Gastrocnemius medialis (tissue), 4 donors: ENCODE measurements at regions not wholly inside any gene's neighbourhood (a gene's known extent, or its start where the extent isn't known, plus 50 kb on each side); places are given as distances from the start of the nearest gene placed in this dataset.

Experiments used
- ATAC-seq, 2 donors: fragments of 150-250 bp; one replicate each; pipeline ENCODE4 v1.9.1; 2016
- DNase-seq, 2 donors: peaks; one replicate each; pipeline ENCODE4 v3.0.0-alpha.2; 2019
- H3K27ac ChIP-seq, 4 donors: fragments of 200-600 bp; sonication (generic); 1 replicate in 1 of 4; 2 replicates in 3 of 4; pipeline ENCODE4 v1.5.1; 2016 to 2018; ENCODE audit warnings: mild to moderate bottlenecking in 2 of 4, moderate library complexity in 1 of 4
- H3K27me3 ChIP-seq, 3 donors: fragments of 200-600 bp; sonication (generic) in 2 of 3; 1 replicate in 1 of 3; 2 replicates in 2 of 3; pipeline versions ENCODE4 v1.5.1 to v1.6.0; 2016 to 2019; ENCODE audit warnings: mild to moderate bottlenecking in 1 of 3, moderate library complexity in 1 of 3
- H3K36me3 ChIP-seq, 2 donors: fragments of 200-600 bp; sonication (generic) in 1 of 2; one replicate each; pipeline ENCODE4 v1.5.1; 2017 to 2018
- H3K4me1 ChIP-seq, 2 donors: fragments of 200-600 bp; sonication (generic) in 1 of 2; one replicate each; pipeline ENCODE4 v1.5.1; 2016 to 2017; ENCODE audit warnings: mild to moderate bottlenecking in 2 of 2
- H3K4me3 ChIP-seq, 4 donors: fragments of 200-600 bp; sonication (generic) in 3 of 4; 1 replicate in 1 of 4; 2 replicates in 3 of 4; pipeline ENCODE4 v1.5.1; 2016 to 2019; ENCODE audit warnings: mild to moderate bottlenecking in 2 of 4
- H3K9me3 ChIP-seq, 3 donors: fragments of 200-600 bp; sonication (generic) in 2 of 3; 1 replicate in 1 of 3; 2 replicates in 2 of 3; pipeline ENCODE4 v1.5.1; 2016 to 2019
- CTCF ChIP-seq, 5 experiments: fragments of 450-650 bp in 3 of 5; fragments of 200-600 bp in 2 of 5; sonication (generic) in 2 of 5; IDR thresholded peaks in 4 of 5; conservative IDR thresholded peaks in 1 of 5; 1 replicate in 4 of 5; 2 replicates in 1 of 5; pipeline ENCODE4 v1.5.1; 2016 to 2019; ENCODE audit warnings: antibody characterized with exemption in 5 of 5, mild to moderate bottlenecking in 3 of 5, moderate library complexity in 3 of 5
- POLR2A ChIP-seq, 2 donors: fragments of 450-650 bp; IDR thresholded peaks; one replicate each; pipeline ENCODE4 v1.6.1; 2017; ENCODE audit warnings: antibody characterized with exemption in 2 of 2, mild to moderate bottlenecking in 2 of 2, moderate library complexity in 2 of 2
- in situ Hi-C, 4 donors: fragments of 200-750 bp; cut with MboI; loops; one replicate each; pipeline versions ENCODE4 v1.15.0 to v1.8.0; 2017; ENCODE audit warnings: low sequenced_read_pairs in 4 of 4
- intact Hi-C: fragments of 100-400 bp; cut with DNase I; formaldehyde crosslinking; loops from one replicate; pipeline ENCODE4 v1.15.1; 2023; ENCODE audit warnings: low total_unique reads

- no peaks in the 10 kb centered on the region for H3K27me3 ChIP-seq
- intact Hi-C loops (no loop called here), in situ Hi-C loops (no loop called here)
- TF ChIP-seq CTCF (IDR thresholded peaks at IDR 0.05 in 4 of 5, conservative IDR thresholded peaks at IDR 0.05 in 1 of 5) = no peak
- TF ChIP-seq POLR2A (IDR thresholded peaks at IDR 0.05) = no peak
- no peak overlapping the region for H3K4me3 ChIP-seq
- no peaks in the 10 kb centered on the region for H3K36me3 ChIP-seq
- H3K4me1 ChIP-seq = no peaks in the 10 kb centered on the region
- H3K27ac ChIP-seq = no peak overlapping the region
- DNase-seq = no peak
- H3K9me3 ChIP-seq = no peaks in the 10 kb centered on the region
- no peak for ATAC-seq
Observed at GRCh38 chr2:234175649-234176048, 125.1 kb downstream of the SPP2 start.

- intact Hi-C loops = no loop called here
- no peaks in the 10 kb centered on the region for H3K4me1 ChIP-seq
- H3K4me3 ChIP-seq = no peak overlapping the region
- H3K9me3 ChIP-seq = no peaks in the 10 kb centered on the region
- H3K36me3 ChIP-seq = no peaks in the 10 kb centered on the region
- DNase-seq = no peak
- H3K27me3 ChIP-seq = no peaks in the 10 kb centered on the region
- TF ChIP-seq CTCF (IDR thresholded peaks at IDR 0.05 in 4 of 5, conservative IDR thresholded peaks at IDR 0.05 in 1 of 5) (no peak), POLR2A (IDR thresholded peaks at IDR 0.05) (no peak)
- in situ Hi-C loops = no loop called here
- H3K27ac ChIP-seq = no peak overlapping the region
- ATAC-seq = no peak
Observed at GRCh38 chr2:234174742-234175141, 124.2 kb downstream of the SPP2 start.

- intact Hi-C loops (no loop called here), in situ Hi-C loops (no loop called here)
- Histone ChIP-seq H3K27me3 (no peaks in the 10 kb centered on the region), H3K9me3 (no peaks in the 10 kb centered on the region), H3K4me3 (no peak overlapping the region), H3K4me1 (no peaks in the 10 kb centered on the region), H3K36me3 (no peaks in the 10 kb centered on the region), H3K27ac (no peak overlapping the region)
- TF ChIP-seq POLR2A (IDR thresholded peaks at IDR 0.05) (no peak), CTCF (IDR thresholded peaks at IDR 0.05 in 4 of 5, conservative IDR thresholded peaks at IDR 0.05 in 1 of 5) (no peak)
- ATAC-seq = no peak
- no peak for DNase-seq
Observed at GRCh38 chr2:234172532-234172931, 122.0 kb downstream of the SPP2 start.

GRCh38 chr2:234172066-234172465 lies 121.6 kb downstream of the SPP2 start:
- Histone ChIP-seq H3K36me3 (no peaks in the 10 kb centered on the region), H3K4me1 (no peaks in the 10 kb centered on the region), H3K27ac (no peak overlapping the region), H3K27me3 (no peaks in the 10 kb centered on the region), H3K4me3 (no peak overlapping the region), H3K9me3 (no peaks in the 10 kb centered on the region)
- no peak for TF ChIP-seq POLR2A (IDR thresholded peaks at IDR 0.05)
- TF ChIP-seq CTCF (IDR thresholded peaks at IDR 0.05 in 4 of 5, conservative IDR thresholded peaks at IDR 0.05 in 1 of 5) = no peak
- in situ Hi-C loops (no loop called here), intact Hi-C loops (no loop called here)
- DNase-seq (no peak), ATAC-seq (no peak)

- Histone ChIP-seq H3K4me1 (no peaks in the 10 kb centered on the region), H3K9me3 (no peaks in the 10 kb centered on the region), H3K4me3 (no peak overlapping the region), H3K27me3 (no peaks in the 10 kb centered on the region), H3K36me3 (no peaks in the 10 kb centered on the region), H3K27ac (no peak overlapping the region)
- in situ Hi-C loops = no loop called here
- intact Hi-C loops = no loop called here
- DNase-seq (no peak), ATAC-seq (no peak)
- TF ChIP-seq POLR2A (IDR thresholded peaks at IDR 0.05) (no peak), CTCF (IDR thresholded peaks at IDR 0.05 in 4 of 5, conservative IDR thresholded peaks at IDR 0.05 in 1 of 5) (no peak)
Observed at GRCh38 chr2:234171666-234172065, 121.2 kb downstream of the SPP2 start.
